ENCODE measurements at regions not wholly inside any gene's neighbourhood (a gene's known extent, or its start where the extent isn't known, plus 50 kb on each side); places are given as distances from the start of the nearest gene placed in this dataset.

DNA sequence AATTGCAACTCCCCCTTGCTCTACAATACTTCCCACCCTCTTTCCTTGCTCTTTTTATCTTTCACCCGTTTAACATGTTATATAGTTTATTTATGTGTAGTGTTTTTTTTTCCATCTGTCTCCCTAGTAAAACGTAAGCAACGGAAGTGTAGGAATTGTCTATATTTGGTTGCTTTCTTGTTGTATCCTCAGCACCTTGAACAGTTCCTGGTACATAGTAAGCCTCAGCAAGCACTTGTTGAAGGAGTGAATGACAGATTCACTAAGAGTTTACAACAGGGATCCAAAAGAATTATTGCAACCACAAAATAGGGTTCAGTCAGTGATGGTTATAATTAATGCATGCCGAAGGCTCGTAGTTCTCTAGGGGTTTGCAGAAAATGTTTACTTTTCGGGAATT is 242.7 kb downstream of the SAMD5 start:
- no peak for ATAC-seq (ENCODE audit: low read depth)
- H3K9me3 ChIP-seq (ENCODE audit: severe bottlenecking), result no peaks in the 10 kb centered on the region
- no peaks in the 10 kb centered on the region for H3K27me3 ChIP-seq (ENCODE audit: insufficient read depth, poor library complexity, severe bottlenecking)
- H3K4me1 ChIP-seq (ENCODE audit: insufficient read depth, poor library complexity, severe bottlenecking), result no peaks in the 10 kb centered on the region
- H3K4me3 ChIP-seq (ENCODE audit: severe bottlenecking), result no peak overlapping the region
- H3K27ac ChIP-seq (ENCODE audit: poor library complexity, severe bottlenecking), result no peak overlapping the region
- TF ChIP-seq, protein P1, sequence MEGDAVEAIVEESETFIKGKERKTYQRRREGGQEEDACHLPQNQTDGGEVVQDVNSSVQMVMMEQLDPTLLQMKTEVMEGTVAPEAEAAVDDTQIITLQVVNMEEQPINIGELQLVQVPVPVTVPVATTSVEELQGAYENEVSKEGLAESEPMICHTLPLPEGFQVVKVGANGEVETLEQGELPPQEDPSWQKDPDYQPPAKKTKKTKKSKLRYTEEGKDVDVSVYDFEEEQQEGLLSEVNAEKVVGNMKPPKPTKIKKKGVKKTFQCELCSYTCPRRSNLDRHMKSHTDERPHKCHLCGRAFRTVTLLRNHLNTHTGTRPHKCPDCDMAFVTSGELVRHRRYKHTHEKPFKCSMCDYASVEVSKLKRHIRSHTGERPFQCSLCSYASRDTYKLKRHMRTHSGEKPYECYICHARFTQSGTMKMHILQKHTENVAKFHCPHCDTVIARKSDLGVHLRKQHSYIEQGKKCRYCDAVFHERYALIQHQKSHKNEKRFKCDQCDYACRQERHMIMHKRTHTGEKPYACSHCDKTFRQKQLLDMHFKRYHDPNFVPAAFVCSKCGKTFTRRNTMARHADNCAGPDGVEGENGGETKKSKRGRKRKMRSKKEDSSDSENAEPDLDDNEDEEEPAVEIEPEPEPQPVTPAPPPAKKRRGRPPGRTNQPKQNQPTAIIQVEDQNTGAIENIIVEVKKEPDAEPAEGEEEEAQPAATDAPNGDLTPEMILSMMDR (IDR thresholded peaks at IDR 0.05; ENCODE audit: poor library complexity, severe bottlenecking), result no peak
- no peak for DNase-seq (ENCODE audit: low spot score)
- H3K36me3 ChIP-seq (ENCODE audit: low read depth), result no peaks in the 10 kb centered on the region

DNA sequence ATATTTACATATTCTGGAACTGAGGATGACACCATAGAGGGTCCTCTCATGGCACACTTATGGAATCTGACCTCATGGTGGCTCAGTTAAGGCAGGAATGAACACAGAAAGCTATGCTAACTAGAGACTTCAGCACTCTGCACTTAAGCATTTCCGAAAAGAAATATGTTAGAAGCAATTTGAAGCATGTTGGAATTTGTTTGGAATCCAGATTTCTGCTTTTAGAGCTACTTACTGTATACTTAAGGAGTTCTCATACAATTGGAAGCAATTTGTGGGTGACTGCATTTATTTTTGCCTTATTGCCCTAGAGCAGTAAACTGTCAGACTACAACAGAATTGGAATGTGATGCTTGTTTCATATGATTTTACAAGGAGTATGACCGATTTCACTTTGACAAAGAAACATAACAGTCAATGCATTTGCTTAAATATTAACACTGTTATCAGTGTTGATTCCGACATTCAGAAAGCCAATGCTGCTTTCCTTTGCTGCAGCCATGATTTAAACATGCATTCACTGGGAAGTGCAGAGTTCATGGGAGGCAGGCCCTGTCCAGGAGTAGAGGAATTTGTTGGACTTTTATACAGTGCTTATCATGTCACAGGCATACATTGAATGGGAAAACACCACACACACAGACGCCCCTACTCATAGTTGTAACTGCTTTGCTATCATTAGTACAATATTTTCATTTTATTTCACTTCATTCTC is 244.4 kb downstream of the SAMD5 start:
- no peak overlapping the region for H3K4me3 ChIP-seq (ENCODE audit: severe bottlenecking)
- TF ChIP-seq, protein P1 (IDR thresholded peaks at IDR 0.05; ENCODE audit: poor library complexity, severe bottlenecking), result no peak
- H3K27ac ChIP-seq (ENCODE audit: poor library complexity, severe bottlenecking), result no peak overlapping the region
- H3K36me3 ChIP-seq (ENCODE audit: low read depth), result no peaks in the 10 kb centered on the region
- H3K4me1 ChIP-seq (ENCODE audit: insufficient read depth, poor library complexity, severe bottlenecking), result no peaks in the 10 kb centered on the region
- no peak for ATAC-seq (ENCODE audit: low read depth)
- DNase-seq (ENCODE audit: low spot score), result no peak
- H3K27me3 ChIP-seq (ENCODE audit: insufficient read depth, poor library complexity, severe bottlenecking), result no peaks in the 10 kb centered on the region
- H3K9me3 ChIP-seq (ENCODE audit: severe bottlenecking), result no peaks in the 10 kb centered on the region

- Histone ChIP-seq H3K4me3 (ENCODE audit: severe bottlenecking) (no peak overlapping the region), H3K27ac (ENCODE audit: poor library complexity, severe bottlenecking) (no peak overlapping the region), H3K36me3 (ENCODE audit: low read depth) (no peaks in the 10 kb centered on the region), H3K27me3 (ENCODE audit: insufficient read depth, poor library complexity, severe bottlenecking) (no peaks in the 10 kb centered on the region), H3K9me3 (ENCODE audit: severe bottlenecking) (no peaks in the 10 kb centered on the region), H3K4me1 (ENCODE audit: insufficient read depth, poor library complexity, severe bottlenecking) (no peaks in the 10 kb centered on the region)
- DNase-seq (ENCODE audit: low spot score) (no peak), ATAC-seq (ENCODE audit: low read depth) (no peak)
- TF ChIP-seq, protein P1 (IDR thresholded peaks at IDR 0.05; ENCODE audit: poor library complexity, severe bottlenecking), result no peak
Measured at GRCh38 chr6:147755999-147756398, 247.5 kb downstream of the SAMD5 start.

DNA sequence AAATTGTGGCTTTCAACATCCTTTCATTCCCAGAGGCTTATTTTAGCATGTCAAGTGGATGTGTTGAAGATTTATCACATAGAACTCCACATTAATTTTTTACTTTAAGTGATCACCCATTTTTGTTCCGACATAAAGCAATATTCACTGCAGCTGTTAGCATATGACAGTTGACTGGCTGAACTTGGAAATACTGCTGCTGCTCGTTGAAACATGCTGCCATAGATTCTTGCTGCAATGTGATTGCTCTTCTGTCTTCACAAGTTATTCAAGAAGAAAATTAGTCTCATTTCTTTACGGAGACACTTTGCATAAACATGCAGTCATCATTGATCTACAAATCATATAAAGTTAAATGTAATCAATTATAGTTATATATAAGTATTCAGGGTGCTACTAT is 248.4 kb downstream of the SAMD5 start:
- Histone ChIP-seq H3K4me1 (ENCODE audit: insufficient read depth, poor library complexity, severe bottlenecking) (no peaks in the 10 kb centered on the region), H3K36me3 (ENCODE audit: low read depth) (no peaks in the 10 kb centered on the region), H3K27ac (ENCODE audit: poor library complexity, severe bottlenecking) (no peak overlapping the region), H3K27me3 (ENCODE audit: insufficient read depth, poor library complexity, severe bottlenecking) (no peaks in the 10 kb centered on the region), H3K4me3 (ENCODE audit: severe bottlenecking) (no peak overlapping the region), H3K9me3 (ENCODE audit: severe bottlenecking) (no peaks in the 10 kb centered on the region)
- ATAC-seq (ENCODE audit: low read depth) (no peak), DNase-seq (ENCODE audit: low spot score) (no peak)
- TF ChIP-seq, protein P1 (IDR thresholded peaks at IDR 0.05; ENCODE audit: poor library complexity, severe bottlenecking), result no peak

DNA sequence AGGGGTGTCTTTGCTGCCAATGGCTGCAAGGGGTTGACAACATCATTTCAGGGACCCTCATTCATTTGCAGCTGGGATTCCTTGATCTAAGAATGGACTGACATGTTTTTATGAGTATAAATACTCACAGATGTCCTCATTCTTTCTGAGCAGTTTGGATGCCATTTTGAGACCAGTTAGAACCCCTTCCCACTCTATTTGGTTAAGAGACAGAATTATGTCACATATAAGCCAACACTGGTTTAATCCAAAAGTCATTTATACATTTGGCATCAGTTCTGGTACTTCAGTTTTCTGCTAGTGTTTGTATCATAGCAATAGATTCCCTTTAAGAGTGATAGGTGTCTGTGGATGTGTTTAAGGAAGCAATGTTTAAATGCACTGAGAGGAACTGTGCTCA is 248.8 kb downstream of the SAMD5 start:
- no peaks in the 10 kb centered on the region for H3K4me1 ChIP-seq (ENCODE audit: insufficient read depth, poor library complexity, severe bottlenecking)
- H3K27me3 ChIP-seq (ENCODE audit: insufficient read depth, poor library complexity, severe bottlenecking), result no peaks in the 10 kb centered on the region
- no peak overlapping the region for H3K27ac ChIP-seq (ENCODE audit: poor library complexity, severe bottlenecking)
- no peaks in the 10 kb centered on the region for H3K9me3 ChIP-seq (ENCODE audit: severe bottlenecking)
- DNase-seq (ENCODE audit: low spot score) (no peak), ATAC-seq (ENCODE audit: low read depth) (no peak)
- H3K4me3 ChIP-seq (ENCODE audit: severe bottlenecking), result no peak overlapping the region
- TF ChIP-seq, protein P1 (IDR thresholded peaks at IDR 0.05; ENCODE audit: poor library complexity, severe bottlenecking), result no peak
- no peaks in the 10 kb centered on the region for H3K36me3 ChIP-seq (ENCODE audit: low read depth)

Measured in RWPE2 (cell line).